SK-N-SH treated with all-trans-retinoic acid at 6 μM for 48 hours (cell line): ENCODE measurements at regions not wholly inside any gene's neighbourhood (a gene's known extent, or its start where the extent isn't known, plus 50 kb on each side); places are given as distances from the start of the nearest gene placed in this dataset.

Experiments
- BACH2 ChIP-seq: fragments of 250-450 bp; sonication (Bioruptor Pico); IDR thresholded peaks from 2 replicates; pipeline ENCODE4 v1.9.0; 2021; ENCODE audit warnings: mild to moderate bottlenecking, borderline replicate concordance
- CREB5 ChIP-seq: fragments of 250-450 bp; sonication (Bioruptor Pico); IDR thresholded peaks from 2 replicates; pipeline ENCODE4 v1.5.1; 2020; ENCODE audit warnings: low read depth, mild to moderate bottlenecking, moderate library complexity
- CSDC2 ChIP-seq: fragments of 250-450 bp; sonication (Bioruptor Pico); IDR thresholded peaks from 2 replicates; pipeline ENCODE4 v1.5.0; 2020; ENCODE audit warnings: mild to moderate bottlenecking, moderate library complexity
- ESRRG ChIP-seq: fragments of 250-450 bp; sonication (Bioruptor Pico); IDR thresholded peaks from 2 replicates; pipeline ENCODE4 v1.6.1; 2021; ENCODE audit warnings: mild to moderate bottlenecking
- GLIS3 ChIP-seq: fragments of 250-450 bp; sonication (Bioruptor Pico); IDR thresholded peaks from 2 replicates; pipeline ENCODE4 v1.5.0; 2020; ENCODE audit warnings: mild to moderate bottlenecking, moderate library complexity
- PATZ1 ChIP-seq: fragments of 250-450 bp; sonication (Bioruptor Pico); IDR thresholded peaks from 2 replicates; pipeline ENCODE4 v1.8.0; 2020; ENCODE audit warnings: mild to moderate bottlenecking, moderate library complexity, borderline replicate concordance
- POU6F1 ChIP-seq: fragments of 250-450 bp; sonication (Bioruptor Pico); IDR thresholded peaks from 2 replicates; pipeline ENCODE4 v1.8.0; 2021; ENCODE audit warnings: low read depth, mild to moderate bottlenecking, moderate library complexity, borderline replicate concordance
- SNAI2 ChIP-seq: fragments of 250-450 bp; sonication (Bioruptor Pico); IDR thresholded peaks from 2 replicates; pipeline ENCODE4 v1.5.0; 2020; ENCODE audit warnings: mild to moderate bottlenecking, moderate library complexity
- TOX ChIP-seq: fragments of 250-450 bp; sonication (Bioruptor Pico); IDR thresholded peaks from 2 replicates; pipeline ENCODE4 v1.8.0; 2021; ENCODE audit warnings: mild to moderate bottlenecking, moderate library complexity, borderline replicate concordance
- ZFP30 ChIP-seq: fragments of 450-650 bp; formaldehyde crosslinking; IDR thresholded peaks from 2 replicates; pipeline ENCODE4 v1.5.0; 2022; ENCODE audit warnings: mild to moderate bottlenecking, moderate library complexity
- ZNF8 ChIP-seq: fragments of 450-650 bp; formaldehyde crosslinking; IDR thresholded peaks from 2 replicates; pipeline ENCODE4 v1.5.0; 2020; ENCODE audit warnings: mild to moderate bottlenecking, moderate library complexity
- TF ChIP-seq, protein P1 (sequence below): fragments of 250-450 bp; sonication (Bioruptor Pico); IDR thresholded peaks from 2 replicates; pipeline ENCODE4 v1.5.1; 2021; ENCODE audit warnings: mild to moderate bottlenecking, moderate library complexity

GRCh38 chr9:120177121-120177520 lies 402.8 kb downstream of the CDK5RAP2 start:
- TF ChIP-seq, protein P1, sequence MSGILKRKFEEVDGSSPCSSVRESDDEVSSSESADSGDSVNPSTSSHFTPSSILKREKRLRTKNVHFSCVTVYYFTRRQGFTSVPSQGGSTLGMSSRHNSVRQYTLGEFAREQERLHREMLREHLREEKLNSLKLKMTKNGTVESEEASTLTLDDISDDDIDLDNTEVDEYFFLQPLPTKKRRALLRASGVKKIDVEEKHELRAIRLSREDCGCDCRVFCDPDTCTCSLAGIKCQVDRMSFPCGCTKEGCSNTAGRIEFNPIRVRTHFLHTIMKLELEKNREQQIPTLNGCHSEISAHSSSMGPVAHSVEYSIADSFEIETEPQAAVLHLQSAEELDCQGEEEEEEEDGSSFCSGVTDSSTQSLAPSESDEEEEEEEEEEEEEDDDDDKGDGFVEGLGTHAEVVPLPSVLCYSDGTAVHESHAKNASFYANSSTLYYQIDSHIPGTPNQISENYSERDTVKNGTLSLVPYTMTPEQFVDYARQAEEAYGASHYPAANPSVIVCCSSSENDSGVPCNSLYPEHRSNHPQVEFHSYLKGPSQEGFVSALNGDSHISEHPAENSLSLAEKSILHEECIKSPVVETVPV (CRISPR knock-in tag), result no peak
- TF ChIP-seq CREB5 (CRISPR knock-in tag) (no peak), POU6F1 (CRISPR knock-in tag) (no peak), ESRRG (CRISPR knock-in tag) (no peak), PATZ1 (CRISPR knock-in tag) (no peak), ZFP30 (no peak), SNAI2 (CRISPR knock-in tag) (no peak), GLIS3 (CRISPR knock-in tag) (no peak), BACH2 (CRISPR knock-in tag) (no peak), TOX (CRISPR knock-in tag) (no peak), CSDC2 (CRISPR knock-in tag) (no peak), ZNF8 (CRISPR knock-in tag) (no peak)
